ENCODE measurements at regions not wholly inside any gene's neighbourhood (a gene's known extent, or its start where the extent isn't known, plus 50 kb on each side); places are given as distances from the start of the nearest gene placed in this dataset.

GRCh38 chr5:123875561-123876275 lies 363.7 kb downstream of the CSNK1G3 start:
- no peak overlapping the region for H3K4me3 ChIP-seq (ENCODE audit: low read depth, poor library complexity, severe bottlenecking)
- intact Hi-C loops (cut with DNase I; ENCODE audit: low total_unique reads) = no loop called here
- 31 to 38% methylated on average over 7 of the region's 7 CpGs for WGBS, 2 donors
- no peak for DNase-seq (ENCODE audit: low spot score in 2 of 2)
- TF ChIP-seq POLR2A (IDR thresholded peaks at IDR 0.05) (no peak), CTCF (IDR thresholded peaks at IDR 0.05) (no peak)

- WGBS, 2 donors = 57 to 65% methylated on average over 4 of the region's 4 CpGs
- intact Hi-C loops (cut with DNase I; ENCODE audit: low total_unique reads) = no loop called here
- no peak for DNase-seq (ENCODE audit: low spot score in 2 of 2)
- no peak overlapping the region for H3K4me3 ChIP-seq (ENCODE audit: low read depth, poor library complexity, severe bottlenecking)
- TF ChIP-seq CTCF (IDR thresholded peaks at IDR 0.05) = no peak
- no peak for TF ChIP-seq POLR2A (IDR thresholded peaks at IDR 0.05)
These were observed 362.7 kb downstream of the CSNK1G3 start for GRCh38 chr5:123874600-123875201.

- DNase-seq (ENCODE audit: low spot score in 2 of 2) = no peak
- TF ChIP-seq POLR2A (IDR thresholded peaks at IDR 0.05) = no peak
- no peak for TF ChIP-seq CTCF (IDR thresholded peaks at IDR 0.05)
- no peak overlapping the region for H3K4me3 ChIP-seq (ENCODE audit: low read depth, poor library complexity, severe bottlenecking)
- intact Hi-C loops (cut with DNase I; ENCODE audit: low total_unique reads) = no loop called here
- WGBS, 2 donors = 66 to 84% methylated on average over 2 of the region's 2 CpGs
These were observed 361.9 kb downstream of the CSNK1G3 start for GRCh38 chr5:123873846-123874245.

GRCh38 chr5:123871373-123871772 lies 359.4 kb downstream of the CSNK1G3 start:
- TF ChIP-seq POLR2A (IDR thresholded peaks at IDR 0.05) = no peak
- TF ChIP-seq CTCF (IDR thresholded peaks at IDR 0.05) = no peak
- intact Hi-C loops (cut with DNase I; ENCODE audit: low total_unique reads) = no loop called here
- DNase-seq (ENCODE audit: low spot score in 2 of 2) = no peak
- H3K4me3 ChIP-seq (ENCODE audit: low read depth, poor library complexity, severe bottlenecking) = no peak overlapping the region
- WGBS, 2 donors = 87 to 89% methylated on average over 1 of the region's 1 CpG

- 63 to 73% methylated on average over 4 of the region's 4 CpGs for WGBS, 2 donors
- DNase-seq (ENCODE audit: low spot score in 2 of 2) = no peak
- no peak for TF ChIP-seq POLR2A (IDR thresholded peaks at IDR 0.05)
- no peak for TF ChIP-seq CTCF (IDR thresholded peaks at IDR 0.05)
- H3K4me3 ChIP-seq (ENCODE audit: low read depth, poor library complexity, severe bottlenecking) = no peak overlapping the region
- intact Hi-C loops (cut with DNase I; ENCODE audit: low total_unique reads) = no loop called here
These were observed 356.9 kb downstream of the CSNK1G3 start for GRCh38 chr5:123868881-123869280.

- intact Hi-C loops (cut with DNase I; ENCODE audit: low total_unique reads) = no loop called here
- no peak overlapping the region for H3K4me3 ChIP-seq (ENCODE audit: low read depth, poor library complexity, severe bottlenecking)
- TF ChIP-seq CTCF (IDR thresholded peaks at IDR 0.05) (no peak), POLR2A (IDR thresholded peaks at IDR 0.05) (no peak)
- no peak for DNase-seq (ENCODE audit: low spot score in 2 of 2)
These were observed 356.3 kb downstream of the CSNK1G3 start for GRCh38 chr5:123868267-123868666.

All from lower leg skin (tissue), 4 donors.